HEK293T (cell line): ENCODE measurements at regions not wholly inside any gene's neighbourhood (a gene's known extent, or its start where the extent isn't known, plus 50 kb on each side); places are given as distances from the start of the nearest gene placed in this dataset.

Experiments used
- CTCF ChIA-PET: fragments of 350-600 bp; formaldehyde crosslinking; extraction: SDS; loops from one replicate; lab custom pipeline; 2021; ENCODE audit warnings: antibody characterized with exemption, inconsistent platforms; lab: Yijun Ruan, JAX
- POLR2A ChIA-PET: fragments of 350-600 bp; formaldehyde crosslinking; extraction: SDS; loops from one replicate; lab custom pipeline; 2020; ENCODE audit warnings: antibody characterized with exemption, inconsistent platforms; lab: Yijun Ruan, JAX
- DNase-seq: peaks from one replicate; pipeline ENCODE4 v3.0.0; 2012; ENCODE audit warnings: mixed read lengths; ENCODE audit errors: extremely low spot score
- ARNT ChIP-seq: fragments of 450-650 bp; IDR thresholded peaks from 2 replicates; pipeline ENCODE4 v1.6.1; 2017; ENCODE audit warnings: mild to moderate bottlenecking
- BHLHE40 ChIP-seq: fragments of 450-650 bp; IDR thresholded peaks from 2 replicates; pipeline ENCODE4 v1.6.1; 2016; ENCODE audit warnings: mild to moderate bottlenecking, moderate library complexity, borderline replicate concordance
- CTBP1 ChIP-seq: fragments of 450-650 bp; IDR thresholded peaks from 2 replicates; pipeline ENCODE4 v1.6.1; 2016; ENCODE audit warnings: borderline replicate concordance
- ELF4 ChIP-seq: fragments of 450-650 bp; IDR thresholded peaks from 2 replicates; pipeline ENCODE4 v1.6.1; 2017; ENCODE audit warnings: antibody characterized with exemption
- FOXA1 ChIP-seq: fragments of 450-650 bp; IDR thresholded peaks from 2 replicates; pipeline ENCODE4 v1.6.1; 2016; ENCODE audit warnings: mild to moderate bottlenecking
- FOXK2 ChIP-seq: fragments of 450-650 bp; IDR thresholded peaks from 2 replicates; pipeline ENCODE4 v1.6.1; 2016; ENCODE audit warnings: mild to moderate bottlenecking
- FOXM1 ChIP-seq: fragments of 450-650 bp; IDR thresholded peaks from 2 replicates; pipeline ENCODE4 v1.6.1; 2017; ENCODE audit warnings: mild to moderate bottlenecking, borderline replicate concordance
- HDGF ChIP-seq: fragments of 450-650 bp; IDR thresholded peaks from 2 replicates; pipeline ENCODE4 v1.6.1; 2017; ENCODE audit warnings: antibody characterized with exemption, borderline replicate concordance
- L3MBTL2 ChIP-seq: fragments of 450-650 bp; conservative IDR thresholded peaks from 2 replicates; pipeline ENCODE4 v1.6.1; 2016; ENCODE audit warnings: mild to moderate bottlenecking
- LEF1 ChIP-seq: fragments of 450-650 bp; IDR thresholded peaks from 2 replicates; pipeline ENCODE4 v1.6.1; 2017; ENCODE audit warnings: mild to moderate bottlenecking, borderline replicate concordance
- NFRKB ChIP-seq: fragments of 450-650 bp; IDR thresholded peaks from 2 replicates; pipeline ENCODE4 v1.6.1; 2016; ENCODE audit warnings: mild to moderate bottlenecking, moderate library complexity
- SP1 ChIP-seq: fragments of 450-650 bp; IDR thresholded peaks from 2 replicates; pipeline ENCODE4 v1.6.1; 2017
- SUZ12 ChIP-seq: fragments of 450-650 bp; IDR thresholded peaks from 2 replicates; pipeline ENCODE4 v1.6.1; 2016; ENCODE audit warnings: mild to moderate bottlenecking
- TARDBP ChIP-seq: fragments of 450-650 bp; IDR thresholded peaks from 2 replicates; pipeline ENCODE4 v1.6.1; 2016
- ZNF384 ChIP-seq: fragments of 450-650 bp; IDR thresholded peaks from 2 replicates; pipeline ENCODE4 v1.6.1; 2016
- TF ChIP-seq, protein P1 (sequence below): fragments of 450-650 bp; IDR thresholded peaks from 2 replicates; pipeline ENCODE4 v1.6.1; 2016

DNA sequence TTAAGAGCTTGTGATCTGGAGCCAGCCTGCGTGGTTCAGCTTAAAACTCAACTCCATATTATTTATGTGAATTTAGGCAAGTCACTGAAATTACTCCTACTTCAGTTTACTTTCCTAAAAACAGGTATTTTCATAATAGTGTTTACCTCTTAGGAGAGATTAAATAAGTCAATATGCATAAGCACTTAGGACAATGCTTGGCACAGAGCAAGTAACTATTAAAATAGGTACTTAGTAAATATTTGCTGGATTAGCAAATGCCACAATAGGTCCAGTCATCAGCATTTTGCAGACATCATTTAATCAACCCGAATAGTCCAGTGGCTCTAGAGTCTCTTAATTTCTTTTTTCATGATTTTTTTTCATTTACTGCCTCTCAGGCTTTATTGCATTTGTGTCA, 78.6 kb upstream of the PTPRK start:
- ChIA-PET POLR2A (no interaction called here), CTCF (no interaction called here)
- DNase-seq, result no peak
- TF ChIP-seq TARDBP (no peak), SP1 (no peak), ZNF384 (no peak), FOXA1 (no peak), FOXK2 (no peak), LEF1 (no peak), HDGF (no peak), FOXM1 (no peak), BHLHE40 (no peak), L3MBTL2 (no peak), CTBP1 (no peak), ELF4 (no peak), NFRKB (no peak)
- TF ChIP-seq, protein P1, sequence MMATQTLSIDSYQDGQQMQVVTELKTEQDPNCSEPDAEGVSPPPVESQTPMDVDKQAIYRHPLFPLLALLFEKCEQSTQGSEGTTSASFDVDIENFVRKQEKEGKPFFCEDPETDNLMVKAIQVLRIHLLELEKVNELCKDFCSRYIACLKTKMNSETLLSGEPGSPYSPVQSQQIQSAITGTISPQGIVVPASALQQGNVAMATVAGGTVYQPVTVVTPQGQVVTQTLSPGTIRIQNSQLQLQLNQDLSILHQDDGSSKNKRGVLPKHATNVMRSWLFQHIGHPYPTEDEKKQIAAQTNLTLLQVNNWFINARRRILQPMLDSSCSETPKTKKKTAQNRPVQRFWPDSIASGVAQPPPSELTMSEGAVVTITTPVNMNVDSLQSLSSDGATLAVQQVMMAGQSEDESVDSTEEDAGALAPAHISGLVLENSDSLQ, result no peak

DNA sequence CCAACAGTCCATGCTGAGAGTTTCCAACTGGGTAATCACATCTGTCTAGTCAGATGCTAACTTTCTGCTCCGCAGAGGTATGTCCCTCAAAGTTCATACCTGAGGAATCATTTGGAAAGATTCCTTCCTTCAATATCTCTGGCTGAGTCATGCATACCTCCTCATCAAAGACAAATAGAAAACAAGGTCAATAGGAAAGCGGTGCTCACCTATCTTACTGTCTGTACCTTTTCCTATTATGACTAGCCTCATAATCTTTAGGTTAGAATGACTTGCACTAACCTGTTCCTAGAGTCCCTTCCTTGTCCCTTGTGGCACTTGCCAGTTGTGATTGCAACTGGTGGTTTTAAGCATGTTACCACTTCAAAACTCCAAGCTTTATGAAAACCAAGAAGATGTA, 78.2 kb upstream of the PTPRK start:
- TF ChIP-seq FOXM1 (no peak), ARNT (no peak), ZNF384 (no peak), LEF1 (no peak)
- CTCF ChIA-PET, result no interaction called here
- POLR2A ChIA-PET, result no interaction called here
- no peak for DNase-seq

DNA sequence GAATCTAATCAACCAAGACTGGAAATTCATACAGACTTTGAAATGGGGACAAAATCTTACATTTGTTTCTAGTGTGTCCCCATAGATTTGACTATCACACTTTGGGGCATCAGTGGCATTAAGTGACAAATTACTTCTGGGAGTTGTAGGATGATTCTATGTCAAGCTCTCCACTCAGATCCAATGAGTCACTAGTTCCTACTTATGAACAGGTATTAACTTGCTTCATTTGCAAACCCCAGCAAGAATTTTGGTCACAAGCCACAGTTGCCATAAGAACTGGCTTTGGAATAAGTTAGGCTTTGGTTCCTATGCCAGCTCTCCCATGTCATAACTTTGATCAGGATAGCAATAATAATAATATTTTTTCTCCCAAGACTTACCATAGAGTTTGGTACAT, 77.6 kb upstream of the PTPRK start:
- TF ChIP-seq CTBP1 (no peak), BHLHE40 (no peak), FOXM1 (no peak), FOXA1 (no peak), HDGF (no peak), NFRKB (no peak), TARDBP (no peak)
- TF ChIP-seq, protein P1, result no peak
- ChIA-PET POLR2A (no interaction called here), CTCF (no interaction called here)
- DNase-seq, result no peak

GRCh38 chr6:128597004-128597403, 76.6 kb upstream of the PTPRK start:
- no peak for TF ChIP-seq TARDBP
- TF ChIP-seq ARNT, result no peak
- TF ChIP-seq BHLHE40, result no peak
- no peak for TF ChIP-seq NFRKB
- TF ChIP-seq ZNF384, result no peak
- no peak for TF ChIP-seq HDGF
- TF ChIP-seq, protein P1, result no peak
- no peak for TF ChIP-seq L3MBTL2
- TF ChIP-seq ELF4, result no peak
- CTCF ChIA-PET, result no interaction called here
- DNase-seq, result no peak
- POLR2A ChIA-PET, result no interaction called here

DNA sequence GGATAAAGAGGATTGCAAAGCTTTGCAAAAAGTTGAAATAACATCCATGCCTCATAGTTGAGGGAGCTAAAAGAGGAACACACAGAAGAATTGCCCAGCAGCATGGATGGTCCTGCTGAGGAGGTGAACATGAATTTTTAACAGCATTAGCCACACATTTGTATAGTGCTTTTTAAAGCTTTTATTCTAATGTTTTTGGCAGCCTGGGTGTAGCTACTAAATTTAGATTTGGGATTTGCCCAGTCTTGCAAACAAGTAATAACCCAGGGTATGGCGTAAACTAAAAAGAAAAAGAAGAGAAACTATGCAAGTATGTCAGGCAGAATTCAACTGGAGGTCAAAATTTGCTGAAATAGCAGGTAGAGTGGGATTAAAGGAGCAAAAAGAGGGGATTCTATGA, 75.1 kb upstream of the PTPRK start:
- ChIA-PET POLR2A (no interaction called here), CTCF (no interaction called here)
- no peak for TF ChIP-seq SP1
- TF ChIP-seq HDGF, result no peak
- no peak for TF ChIP-seq FOXK2
- TF ChIP-seq FOXM1, result no peak
- no peak for TF ChIP-seq ZNF384
- TF ChIP-seq ARNT, result no peak
- TF ChIP-seq LEF1, result no peak
- TF ChIP-seq, protein P1, result no peak
- no peak for TF ChIP-seq FOXA1
- no peak for TF ChIP-seq SUZ12
- no peak for TF ChIP-seq BHLHE40
- no peak for TF ChIP-seq ELF4
- TF ChIP-seq L3MBTL2, result no peak
- DNase-seq, result no peak

GRCh38 chr6:128586095-128586494, 65.7 kb upstream of the PTPRK start:
- DNase-seq, result no peak
- TF ChIP-seq LEF1 (no peak), CTBP1 (no peak), BHLHE40 (no peak), ARNT (no peak), SP1 (no peak)
- ChIA-PET CTCF (no interaction called here), POLR2A (no interaction called here)
